ENCODE measurements at regions not wholly inside any gene's neighbourhood (a gene's known extent, or its start where the extent isn't known, plus 50 kb on each side); places are given as distances from the start of the nearest gene placed in this dataset.

DNA sequence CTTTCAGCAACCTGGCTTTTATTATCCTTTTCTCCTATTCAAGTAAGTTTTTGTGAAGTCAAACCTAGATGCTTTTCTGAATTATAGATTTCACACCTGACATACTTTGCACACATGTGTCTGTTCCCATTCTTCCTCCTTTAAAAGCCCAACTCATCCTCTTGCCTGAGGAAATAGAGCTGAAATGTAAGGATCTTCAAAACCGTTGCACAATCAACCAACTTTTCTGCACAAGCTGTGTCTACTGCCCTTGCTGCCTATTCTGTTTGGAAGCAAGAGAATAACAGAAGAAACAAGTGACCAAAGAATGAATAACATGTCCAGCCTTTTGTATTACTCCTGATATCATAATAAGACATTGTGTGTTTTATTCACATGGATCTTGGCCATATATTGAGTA is 95.1 kb upstream of the ITGA1 start:
- TF ChIP-seq CTCF (IDR thresholded peaks at IDR 0.05) = no peak
- no peak for TF ChIP-seq POLR2A (IDR thresholded peaks at IDR 0.05)
